Erythroblast (primary cell): ENCODE measurements at regions not wholly inside any gene's neighbourhood (a gene's known extent, or its start where the extent isn't known, plus 50 kb on each side); places are given as distances from the start of the nearest gene placed in this dataset.

Experiments
- DNase-seq, 2 experiments: peaks; one replicate each; lab custom pipeline; 2025; lab: John Stamatoyannopoulos, UW
- GATA1 ChIP-seq: IDR thresholded peaks from 2 replicates; pipeline ENCODE4 v1.6.1; 2011; ENCODE audit warnings: low read depth, mild to moderate bottlenecking, control low read depth, low read length, moderate library complexity
- POLR2A ChIP-seq: IDR thresholded peaks from 2 replicates; pipeline ENCODE4 v1.6.1; 2011; ENCODE audit warnings: mild to moderate bottlenecking, low read length

DNA sequence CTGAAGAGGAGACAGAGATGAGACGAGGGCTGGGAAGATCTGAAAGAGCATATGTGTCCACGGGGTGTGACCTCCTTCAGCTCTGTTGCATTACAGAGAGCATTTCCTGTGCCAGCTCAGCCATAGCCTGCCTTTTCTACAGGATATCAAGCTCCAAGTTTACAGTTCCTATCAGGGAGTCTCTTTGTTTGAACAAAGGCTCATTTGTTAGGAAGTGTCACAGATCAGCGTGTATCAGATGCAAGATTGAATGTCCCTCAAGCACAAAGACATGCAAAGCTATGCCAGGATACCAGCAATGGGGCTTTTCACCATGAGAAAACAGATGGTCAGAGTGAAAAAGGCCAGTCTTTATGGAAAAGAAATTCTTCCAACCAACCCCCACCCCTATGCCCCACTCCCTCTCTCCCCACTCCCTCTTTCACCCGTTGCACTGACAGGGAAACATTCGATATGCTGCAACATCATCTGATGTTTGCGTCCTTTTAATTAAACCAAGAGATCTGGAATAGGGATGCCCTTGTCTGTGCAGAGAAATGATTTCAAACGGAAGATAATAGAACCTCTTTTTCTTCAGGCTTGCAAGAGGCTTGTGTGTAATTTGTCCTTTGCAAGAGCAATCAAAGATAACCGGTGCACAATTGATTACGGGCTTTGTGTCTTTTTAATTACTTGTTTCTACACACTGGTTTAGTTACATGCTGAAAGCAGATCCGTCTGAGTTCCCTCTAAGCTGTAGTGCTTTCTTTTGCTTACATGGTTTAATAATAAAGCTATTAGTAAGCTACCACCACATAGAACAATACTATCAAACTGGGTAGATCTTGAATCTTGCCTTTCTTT lies 263.1 kb upstream of the RGMB start:
- DNase-seq: no peak
- no peak for TF ChIP-seq POLR2A
- TF ChIP-seq GATA1: no peak

DNA sequence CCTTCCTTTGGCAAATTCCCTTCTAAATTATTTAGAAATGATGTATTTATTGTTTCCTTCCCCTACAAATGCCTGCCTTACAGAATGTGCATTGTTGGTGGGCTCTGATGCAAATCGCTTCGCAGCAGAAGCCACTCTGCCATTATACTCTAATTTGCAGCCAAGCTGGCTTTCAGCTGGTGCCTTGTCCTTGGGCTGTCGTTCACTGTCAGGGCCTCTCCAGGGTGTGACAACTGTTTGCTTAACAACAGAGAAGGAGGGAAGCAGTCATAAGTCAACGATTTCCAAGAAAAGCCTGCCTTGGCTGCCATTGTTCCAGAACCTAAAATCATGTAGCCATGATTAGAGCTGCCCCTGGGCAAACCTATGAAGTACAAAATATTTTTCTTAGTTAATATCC lies 260.1 kb upstream of the RGMB start:
- no peak for DNase-seq
- TF ChIP-seq GATA1 (no peak), POLR2A (no peak)

GRCh38 chr5:98514215-98514614 lies 259.2 kb upstream of the RGMB start:
- no peak for TF ChIP-seq GATA1
- TF ChIP-seq POLR2A: no peak
- DNase-seq: no peak

GRCh38 chr5:98516701-98517100 lies 256.8 kb upstream of the RGMB start:
- no peak for DNase-seq
- TF ChIP-seq POLR2A (no peak), GATA1 (no peak)

DNA sequence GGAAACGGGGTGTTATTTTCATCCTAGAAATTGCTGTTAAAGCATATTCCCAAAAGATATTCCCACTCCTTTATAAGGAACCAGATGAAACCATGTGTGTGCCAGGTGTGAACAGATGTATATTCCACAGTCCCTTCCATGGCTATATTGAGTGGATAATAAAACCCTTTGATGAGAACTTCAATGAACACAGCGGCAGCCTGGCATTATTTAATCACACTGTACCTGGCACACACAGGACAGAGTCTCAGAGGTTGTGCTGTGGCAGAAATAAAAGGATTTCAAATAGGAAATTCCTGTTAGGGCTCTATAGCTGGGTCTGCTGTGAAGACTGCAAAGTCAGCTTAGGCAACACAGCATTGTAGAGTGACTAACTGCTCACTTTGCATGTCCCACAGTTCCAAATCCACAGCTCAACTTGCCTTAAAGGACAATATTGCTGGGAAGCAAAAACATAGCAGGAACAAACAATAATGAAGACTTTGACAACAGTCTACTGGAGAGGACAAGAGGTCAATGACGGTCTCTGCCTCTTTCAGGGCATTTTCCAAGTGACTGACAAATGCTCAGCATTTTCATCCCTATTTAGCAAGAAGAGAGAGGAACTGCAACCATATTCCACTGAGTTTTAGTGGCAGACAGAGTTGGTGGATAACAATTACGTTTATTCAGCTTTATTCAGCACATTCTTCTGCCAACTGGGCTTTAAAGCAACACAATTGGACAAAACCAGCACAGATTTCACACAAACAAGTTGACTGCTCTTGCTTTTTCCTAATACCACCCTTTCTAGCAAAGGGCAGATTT lies 255.7 kb upstream of the RGMB start:
- TF ChIP-seq POLR2A (no peak), GATA1 (no peak)
- DNase-seq: no peak

GRCh38 chr5:98518754-98519153 lies 254.7 kb upstream of the RGMB start:
- TF ChIP-seq GATA1 (no peak), POLR2A (no peak)
- DNase-seq: no peak

- TF ChIP-seq GATA1 (no peak), POLR2A (no peak)
- no peak for DNase-seq
Measured at GRCh38 chr5:98519571-98519970, 253.9 kb upstream of the RGMB start.

GRCh38 chr5:98521821-98522220 lies 251.6 kb upstream of the RGMB start:
- DNase-seq: no peak
- TF ChIP-seq GATA1: no peak
- TF ChIP-seq POLR2A: no peak

- TF ChIP-seq GATA1: no peak
- no peak for TF ChIP-seq POLR2A
- DNase-seq: no peak
Measured at GRCh38 chr5:98524773-98525172, 248.7 kb upstream of the RGMB start.

DNA sequence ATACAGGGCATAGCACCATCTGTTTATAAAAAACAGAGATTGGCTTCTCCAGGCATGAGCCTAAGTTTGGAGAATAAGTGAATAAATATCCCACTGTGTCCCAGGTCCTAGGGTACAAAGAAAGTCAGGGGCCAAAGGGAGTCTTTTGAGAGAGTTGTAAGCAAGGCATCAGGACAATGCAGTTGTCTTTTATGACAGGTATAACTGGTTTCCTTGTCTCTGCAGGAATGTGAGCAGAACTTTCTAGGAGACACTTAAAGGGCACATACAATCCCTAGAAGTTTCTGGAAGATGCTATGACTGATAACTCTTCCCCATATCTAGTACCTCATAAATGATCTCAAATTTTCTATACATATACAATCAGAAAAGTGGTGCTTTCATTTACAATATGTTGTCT lies 245.6 kb upstream of the RGMB start:
- no peak for DNase-seq
- no peak for TF ChIP-seq GATA1
- TF ChIP-seq POLR2A: no peak

- TF ChIP-seq GATA1 (no peak), POLR2A (no peak)
- no peak for DNase-seq
Measured at GRCh38 chr5:98529321-98529720, 244.1 kb upstream of the RGMB start.

- TF ChIP-seq GATA1 (no peak), POLR2A (no peak)
- DNase-seq: no peak
Measured at GRCh38 chr5:98530224-98530623, 243.2 kb upstream of the RGMB start.

DNA sequence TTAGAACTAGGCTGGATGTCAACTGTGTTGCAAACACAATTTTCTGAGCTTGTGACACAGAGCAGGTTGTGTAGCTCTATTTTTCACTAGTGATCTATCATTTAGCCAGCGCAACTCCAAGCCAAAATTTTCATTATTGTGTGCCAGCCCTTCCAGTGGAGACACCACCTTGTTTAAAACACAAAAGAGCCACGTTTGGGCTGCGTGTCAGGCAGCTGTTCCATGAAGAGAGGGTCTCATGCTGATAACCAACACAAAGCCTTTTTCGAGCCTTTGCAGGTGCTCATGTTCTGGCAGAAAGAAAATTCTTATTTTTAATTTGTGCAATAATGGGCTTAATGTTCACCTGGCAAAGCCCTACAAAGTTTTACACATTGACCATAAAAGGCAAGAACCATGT lies 237.6 kb upstream of the RGMB start:
- TF ChIP-seq POLR2A (no peak), GATA1 (no peak)
- DNase-seq: no peak

DNA sequence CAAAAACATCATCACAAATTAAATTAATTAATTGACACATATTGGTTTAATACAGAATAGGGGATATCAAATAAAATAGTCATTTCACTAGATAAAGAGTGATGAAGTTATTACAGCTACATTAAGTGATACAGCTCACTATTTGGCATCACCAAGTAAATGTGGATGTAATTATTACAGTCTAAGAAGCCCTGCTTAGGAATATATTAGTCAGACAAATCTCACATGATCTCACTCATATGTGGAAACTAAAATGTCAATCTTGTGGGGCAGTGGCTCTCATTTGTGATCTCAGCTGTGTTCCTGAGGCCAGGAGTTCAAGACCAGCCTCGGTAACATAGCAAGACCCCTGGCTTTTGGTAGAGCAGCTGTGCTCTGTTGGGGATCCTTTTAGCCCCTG lies 233.4 kb upstream of the RGMB start:
- DNase-seq: no peak
- TF ChIP-seq POLR2A: no peak
- TF ChIP-seq GATA1: no peak

DNA sequence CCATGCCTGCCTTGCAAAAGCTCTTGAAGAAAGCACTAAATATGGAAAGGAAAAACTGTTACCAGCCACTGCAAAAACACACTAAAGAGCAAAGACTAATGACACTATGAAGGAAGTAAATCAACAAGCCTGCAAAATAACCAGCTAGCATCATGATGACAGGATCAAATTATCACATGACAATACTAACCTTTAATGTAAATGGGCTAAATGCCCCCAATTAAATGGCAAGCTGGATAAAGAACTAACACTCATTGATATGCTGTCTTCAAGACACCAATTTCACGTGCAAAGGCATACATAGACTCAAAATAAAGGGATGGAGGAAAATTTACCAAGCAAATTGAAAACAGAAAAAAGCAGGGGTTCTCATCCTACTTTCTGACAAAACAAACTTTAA lies 231.8 kb upstream of the RGMB start:
- no peak for DNase-seq
- TF ChIP-seq GATA1 (no peak), POLR2A (no peak)
